Stimulated activated CD4-positive, alpha-beta T cell treated with anti-CD3 and anti-CD28 coated beads, TNF-alpha, amount 100 ng/mL, for 1 hour (primary cell): ENCODE measurements at regions not wholly inside any gene's neighbourhood (a gene's known extent, or its start where the extent isn't known, plus 50 kb on each side); places are given as distances from the start of the nearest gene placed in this dataset.
"Not testable (repeated sequence)": the region's sequence is repeated elsewhere in the genome, so short reads cannot be mapped to it uniquely, and the experiment has no call there.

Source experiments
- DNase-seq, 3 donors: peaks; one replicate each; pipeline ENCODE4 v3.0.0-alpha.2; 2020; ENCODE audit warnings: low read depth in 3 of 3, low spot score in 1 of 3

- no peak for DNase-seq
Measured at GRCh38 chr3:96319166-96319565, 495.2 kb upstream of the EPHA6 start.

- DNase-seq, result no peak
Measured at GRCh38 chr3:96324087-96324486, 490.3 kb upstream of the EPHA6 start.

- DNase-seq, result no peak
Measured at GRCh38 chr3:96330795-96331194, 483.6 kb upstream of the EPHA6 start.

DNA sequence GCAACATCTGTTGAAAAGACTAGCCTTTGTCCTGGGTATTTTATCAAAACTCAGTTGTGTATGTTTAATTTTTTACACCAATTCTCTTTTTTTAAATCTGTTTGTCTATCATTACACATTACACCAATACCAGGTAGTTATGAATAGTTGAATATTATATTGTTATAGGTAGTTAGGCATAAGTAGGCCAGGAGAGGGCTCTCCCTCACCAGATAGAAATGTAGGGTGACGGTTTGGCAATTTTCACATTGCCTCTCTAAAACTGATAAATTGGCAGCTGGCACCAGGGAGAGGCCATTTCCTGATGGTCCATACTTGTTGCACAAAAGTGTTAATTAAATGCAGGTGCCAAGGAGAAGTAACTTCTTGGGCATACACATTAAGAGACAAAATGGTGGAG, 483.1 kb upstream of the EPHA6 start:
- no peak for DNase-seq

- no peak for DNase-seq
Measured at GRCh38 chr3:96334779-96335178, 479.6 kb upstream of the EPHA6 start.

DNA sequence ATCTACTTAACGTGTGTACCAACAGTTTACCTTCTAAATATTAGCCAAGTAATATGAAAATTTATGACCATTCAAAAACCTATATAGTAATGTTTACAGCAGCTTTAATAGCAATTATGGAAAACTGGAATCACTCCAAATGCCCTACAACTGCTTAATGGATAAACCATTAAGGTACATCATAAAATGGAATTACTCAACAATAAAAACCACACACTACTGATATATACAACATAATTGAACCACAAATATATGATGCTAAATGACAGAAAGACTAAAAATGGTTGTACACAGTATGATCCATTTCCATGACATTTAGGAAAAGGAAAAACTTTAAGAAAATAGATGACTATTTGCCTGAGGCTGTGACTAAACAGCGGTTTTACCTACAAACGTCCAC, 467.1 kb upstream of the EPHA6 start:
- DNase-seq, result no peak

DNA sequence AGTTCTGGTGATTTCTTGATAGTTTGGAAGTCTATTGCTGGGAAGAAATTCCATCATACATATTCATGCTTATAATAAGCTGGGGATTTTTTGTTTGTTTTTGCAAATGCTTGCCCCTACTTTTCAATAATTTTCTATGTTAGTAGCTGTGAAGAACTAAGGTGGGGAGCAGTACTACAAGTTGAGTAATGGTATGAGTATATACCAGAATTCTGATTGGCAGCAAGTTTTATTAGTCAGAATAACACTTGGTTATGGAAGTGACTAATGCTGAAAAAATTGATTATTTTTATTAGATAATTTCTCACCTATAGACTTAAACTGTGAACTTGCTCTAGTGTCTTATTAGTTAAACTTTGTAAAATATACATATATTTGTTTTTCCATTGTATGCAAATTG, 462.8 kb upstream of the EPHA6 start:
- DNase-seq, result not testable (repeated sequence)

- DNase-seq, result no peak
Measured at GRCh38 chr3:96354106-96354505, 460.3 kb upstream of the EPHA6 start.

DNA sequence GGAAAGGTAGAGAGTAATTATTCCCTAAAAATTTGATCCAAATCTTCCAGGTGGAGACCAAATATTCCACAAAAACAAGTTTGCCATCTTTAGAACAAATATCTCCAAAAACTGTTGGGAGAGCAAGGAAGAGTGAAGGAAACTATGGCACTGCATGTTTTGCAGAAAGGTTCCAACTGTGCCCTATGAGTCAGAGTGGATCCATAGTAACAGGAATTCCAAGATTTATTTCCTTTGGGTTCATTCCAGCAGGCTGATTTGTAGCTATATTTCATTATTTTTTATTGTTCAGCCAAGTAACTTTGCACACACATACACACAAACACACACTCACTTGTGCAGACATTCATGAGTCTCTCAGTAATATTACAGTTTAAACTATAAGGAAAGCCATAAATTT, 459.7 kb upstream of the EPHA6 start:
- DNase-seq, result no peak

- no peak for DNase-seq
Measured at GRCh38 chr3:96361241-96361640, 453.2 kb upstream of the EPHA6 start.

DNA sequence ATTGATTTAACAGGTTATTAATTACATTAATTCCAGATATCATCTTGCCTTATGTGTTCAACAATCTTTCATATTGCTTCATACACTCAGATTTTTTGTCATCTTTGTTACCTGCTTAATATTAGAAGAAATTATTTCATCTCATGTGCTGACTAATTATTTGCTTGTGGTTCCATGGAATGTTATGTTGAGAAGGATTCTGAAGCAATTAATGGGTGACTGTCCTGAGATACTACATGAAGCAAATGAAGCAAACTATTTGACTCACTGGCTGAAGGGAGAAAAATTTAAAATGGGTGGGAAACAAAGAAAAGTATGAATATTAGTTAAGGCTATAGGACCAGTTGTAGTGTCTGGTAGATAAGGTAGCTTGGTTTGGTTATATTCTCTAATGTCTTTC, 443.8 kb upstream of the EPHA6 start:
- DNase-seq, result no peak

DNA sequence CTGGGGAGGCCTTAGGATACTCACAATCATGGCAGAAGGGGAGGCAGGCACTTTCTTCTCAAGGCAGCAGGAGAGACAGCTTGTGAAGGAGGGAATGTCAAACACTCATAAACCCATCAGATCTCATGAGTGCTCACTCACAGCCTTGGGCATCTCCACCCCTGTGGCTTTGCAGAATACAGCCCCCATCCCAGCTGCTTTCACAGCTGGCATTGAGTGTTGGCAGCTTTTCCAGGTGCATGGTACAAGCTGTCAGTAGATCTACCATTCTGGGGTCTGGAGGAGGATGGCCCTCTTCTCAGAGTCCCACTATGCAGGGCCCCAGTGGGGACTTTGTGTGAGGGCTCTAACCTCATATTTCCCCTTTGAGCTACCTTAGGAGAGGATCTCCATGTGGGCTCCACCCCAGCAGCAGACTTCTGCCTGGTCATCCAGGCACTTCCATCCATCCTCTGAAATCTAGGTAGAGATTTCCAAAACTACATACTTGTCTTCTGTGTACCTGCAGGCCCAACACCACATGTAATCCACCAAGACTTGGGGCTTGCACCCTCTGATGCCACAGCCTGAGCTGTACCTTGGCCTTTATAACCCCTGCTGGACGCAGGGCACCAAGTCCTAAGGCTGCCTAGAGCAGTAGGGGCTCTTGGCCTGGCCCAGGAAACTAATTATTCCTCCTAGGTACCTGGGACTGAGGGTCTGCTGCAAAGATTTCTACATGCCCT, 404.2 kb upstream of the EPHA6 start:
- no peak for DNase-seq

- no peak for DNase-seq
Measured at GRCh38 chr3:96416549-96417255, 397.7 kb upstream of the EPHA6 start.

- DNase-seq, result no peak
Measured at GRCh38 chr3:96428097-96428496, 386.3 kb upstream of the EPHA6 start.

GRCh38 chr3:96430079-96430478, 384.3 kb upstream of the EPHA6 start:
- no peak for DNase-seq

DNA sequence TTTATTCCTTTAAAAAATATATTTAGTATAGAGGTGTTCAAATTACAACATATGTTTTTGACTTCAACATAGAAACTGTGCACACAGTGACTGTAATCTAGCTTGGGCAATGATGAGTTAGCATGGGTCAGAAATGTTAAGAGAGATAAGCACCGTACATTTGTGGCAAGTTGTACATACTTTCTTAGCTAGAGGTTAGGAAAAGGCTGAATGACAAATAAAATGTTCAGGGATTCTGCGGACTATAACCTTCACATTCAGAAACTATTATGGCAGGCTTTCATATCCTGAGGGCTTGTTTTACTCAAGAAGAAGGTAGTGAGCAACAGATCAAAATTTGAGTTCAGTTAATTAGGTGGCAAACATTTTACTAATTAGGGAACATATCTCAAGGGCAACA, 379.7 kb upstream of the EPHA6 start:
- no peak for DNase-seq

- DNase-seq, result no peak
Measured at GRCh38 chr3:96449346-96449745, 365.0 kb upstream of the EPHA6 start.

GRCh38 chr3:96449803-96450202, 364.6 kb upstream of the EPHA6 start:
- DNase-seq, result no peak

DNA sequence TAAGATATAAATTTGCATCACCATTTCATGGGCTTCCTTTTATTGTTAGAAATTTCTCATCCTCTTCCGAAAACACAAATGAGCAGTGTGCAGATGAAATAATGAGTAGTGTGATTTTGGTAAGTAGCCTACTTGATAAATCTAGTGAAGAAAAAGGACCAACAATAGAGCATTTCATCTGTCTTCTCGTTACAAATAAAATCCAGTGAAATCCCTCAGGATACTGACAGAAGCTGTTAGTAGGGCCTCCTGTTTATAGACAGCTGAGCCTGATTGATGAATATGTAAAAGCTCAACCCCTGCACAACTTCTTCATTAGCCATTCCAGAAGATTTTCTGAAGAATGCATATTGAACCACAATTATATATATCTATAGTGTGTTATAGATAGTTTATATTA, 363.7 kb upstream of the EPHA6 start:
- no peak for DNase-seq

DNA sequence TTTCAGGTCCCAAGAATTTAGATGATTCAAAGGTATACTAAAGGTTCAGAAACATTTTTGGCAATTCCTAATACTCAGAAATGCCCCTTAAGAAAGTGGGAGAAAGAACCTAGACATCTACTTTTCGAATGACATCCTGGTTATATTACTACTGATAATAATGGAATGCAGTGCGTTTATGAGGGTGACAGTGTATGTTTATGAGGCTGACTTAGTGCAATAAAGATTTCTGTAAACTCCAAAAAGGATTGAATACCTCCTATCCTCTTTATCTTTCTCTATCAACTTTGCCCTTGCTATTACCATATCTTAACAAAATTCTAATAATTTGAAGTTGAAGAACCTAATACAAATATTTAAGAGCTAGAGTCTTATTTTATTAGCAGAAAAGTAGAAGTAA, 348.9 kb upstream of the EPHA6 start:
- DNase-seq, result no peak

DNA sequence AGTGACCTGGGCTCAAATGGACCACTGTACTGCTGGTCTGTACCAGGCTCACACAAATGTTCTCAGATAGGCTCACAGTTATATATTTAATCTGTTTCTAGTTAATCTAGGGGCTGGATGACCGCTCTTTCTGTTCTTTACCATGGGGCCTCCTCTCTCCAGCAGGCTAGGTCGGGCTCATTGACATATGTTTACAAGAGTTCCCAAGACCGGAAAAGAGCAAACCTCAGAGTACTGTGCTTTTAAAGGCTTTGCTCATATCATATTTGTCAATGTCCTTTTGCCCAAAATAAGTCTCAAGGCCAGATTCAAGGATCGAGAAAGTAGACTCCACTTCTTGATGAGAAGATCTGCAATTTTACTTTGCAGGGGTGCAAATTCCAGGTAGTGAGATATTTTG, 348.0 kb upstream of the EPHA6 start:
- DNase-seq, result no peak

GRCh38 chr3:96467639-96468038, 346.8 kb upstream of the EPHA6 start:
- DNase-seq, result no peak

DNA sequence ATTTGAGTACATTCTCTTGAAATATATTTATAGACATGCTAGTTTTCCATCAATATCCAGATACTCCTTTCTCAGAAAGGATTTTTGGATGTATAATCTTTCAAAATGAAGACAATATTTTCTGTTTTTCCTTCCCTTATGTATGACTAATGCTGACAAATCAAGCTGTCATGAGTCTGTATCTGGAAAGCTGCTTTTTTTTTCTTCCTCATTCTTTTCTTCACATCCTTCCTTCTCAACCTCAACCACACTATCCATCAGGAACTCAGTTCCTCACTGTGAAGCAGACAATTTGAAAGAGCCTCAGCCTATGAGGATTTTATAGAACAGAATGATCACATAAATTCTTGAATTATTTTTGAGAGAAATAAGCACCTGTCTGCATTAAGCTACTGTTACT, 335.9 kb upstream of the EPHA6 start:
- no peak for DNase-seq
